ENCODE measurements at regions not wholly inside any gene's neighbourhood (a gene's known extent, or its start where the extent isn't known, plus 50 kb on each side); places are given as distances from the start of the nearest gene placed in this dataset.

- TF ChIP-seq CTCF (optimal IDR thresholded peaks at IDR 0.05 in 1 of 3, IDR thresholded peaks at IDR 0.05 in 1 of 3, conservative IDR thresholded peaks at IDR 0.05 in 1 of 3; ENCODE audit: extremely low read depth in 1 of 3, insufficient read depth in 2 of 3, low read length in 3 of 3) (no peak), EZH2 (IDR thresholded peaks at IDR 0.05; ENCODE audit: low read length) (no peak)
Observed at GRCh38 chr6:155587817-155588216, 132.2 kb upstream of the NOX3 start.

Data from keratinocyte (primary cell).